ENCODE measurements at regions not wholly inside any gene's neighbourhood (a gene's known extent, or its start where the extent isn't known, plus 50 kb on each side); places are given as distances from the start of the nearest gene placed in this dataset.
A peak's percentile ranks its signal among the peaks of the same experiment; 100 is the strongest.

GRCh38 chr2:118613737-118614136 lies 233.7 kb downstream of the EN1 start:
- ChIA-PET CTCF (interaction anchor here (0.9 to 1.2 kb wide), 2 partner anchors 10 to 242 kb away, joined by 3 to 4 read pairs; no protein-coding TSS in a partner anchor), POLR2A (no interaction called here)
- intact Hi-C loops (cut with micrococcal nuclease; ENCODE audit: unreplicated experiment) = loop anchor here (1.0 to 2.0 kb wide), 2 partner anchors 25 to 136 kb away; no protein-coding TSS in a partner anchor
- Histone ChIP-seq H3K27me3 (replicated peaks; ENCODE audit: control insufficient read depth, insufficient read depth, low read length) (no peaks in the 10 kb centered on the region), H3K4me3 (ENCODE audit: low read depth, low read length) (no peak overlapping the region), H3K4me1 (peaks cover 44% of the 10 kb centered on the region), H3K9me3 (no peaks in the 10 kb centered on the region), H3K36me3 (ENCODE audit: control insufficient read depth, insufficient read depth, low read length) (no peaks in the 10 kb centered on the region)
- Mint-ChIP-seq H3K4me3 (ENCODE audit: unreplicated experiment) (no peak overlapping the region), H3K4me1 (ENCODE audit: low read depth, unreplicated experiment) (peaks cover 30% of the 10 kb centered on the region), H3K27me3 (ENCODE audit: insufficient read depth, unreplicated experiment) (no peaks in the 10 kb centered on the region), H3K27ac (ENCODE audit: unreplicated experiment) (peak overlapping the region; percentile 75), H3K36me3 (ENCODE audit: insufficient read depth, unreplicated experiment) (no peaks in the 10 kb centered on the region), H3K9me3 (ENCODE audit: unreplicated experiment) (no peaks in the 10 kb centered on the region)
- no TSS peak for BruUV-seq (replicated peaks)
- peak; percentile 62 to 67 for DNase-seq
- TF ChIP-seq CTCF (IDR thresholded peaks at IDR 0.05; ENCODE audit: insufficient read depth in 1 of 2, low read depth in 1 of 2, low read length in 1 of 2, severe bottlenecking in 1 of 2, unreplicated experiment in 1 of 2) = no peak

GRCh38 chr2:118611691-118612090 lies 235.8 kb downstream of the EN1 start:
- no peaks in the 10 kb centered on the region for H3K36me3 ChIP-seq (ENCODE audit: control insufficient read depth, insufficient read depth, low read length)
- H3K9me3 ChIP-seq = no peaks in the 10 kb centered on the region
- Mint-ChIP-seq H3K4me1 (ENCODE audit: low read depth, unreplicated experiment) (peaks cover 30% of the 10 kb centered on the region), H3K36me3 (ENCODE audit: insufficient read depth, unreplicated experiment) (no peaks in the 10 kb centered on the region), H3K4me3 (ENCODE audit: unreplicated experiment) (no peak overlapping the region), H3K27me3 (ENCODE audit: insufficient read depth, unreplicated experiment) (no peaks in the 10 kb centered on the region), H3K27ac (ENCODE audit: unreplicated experiment) (no peak overlapping the region), H3K9me3 (ENCODE audit: unreplicated experiment) (no peaks in the 10 kb centered on the region)
- no peak overlapping the region for H3K4me3 ChIP-seq (ENCODE audit: low read depth, low read length)
- intact Hi-C loops (cut with micrococcal nuclease; ENCODE audit: unreplicated experiment) = no loop called here
- no peak for TF ChIP-seq CTCF (IDR thresholded peaks at IDR 0.05; ENCODE audit: insufficient read depth in 1 of 2, low read depth in 1 of 2, low read length in 1 of 2, severe bottlenecking in 1 of 2, unreplicated experiment in 1 of 2)
- CTCF ChIA-PET = no interaction called here
- no TSS peak for BruUV-seq (replicated peaks)
- peaks cover 44% of the 10 kb centered on the region for H3K4me1 ChIP-seq
- POLR2A ChIA-PET = no interaction called here
- no peaks in the 10 kb centered on the region for H3K27me3 ChIP-seq (replicated peaks; ENCODE audit: control insufficient read depth, insufficient read depth, low read length)
- no peak for DNase-seq

GRCh38 chr2:118609138-118609537 lies 238.3 kb downstream of the EN1 start:
- Mint-ChIP-seq H3K27ac (ENCODE audit: unreplicated experiment) (no peak overlapping the region), H3K9me3 (ENCODE audit: unreplicated experiment) (no peaks in the 10 kb centered on the region), H3K36me3 (ENCODE audit: insufficient read depth, unreplicated experiment) (no peaks in the 10 kb centered on the region), H3K4me3 (ENCODE audit: unreplicated experiment) (no peak overlapping the region), H3K27me3 (ENCODE audit: insufficient read depth, unreplicated experiment) (no peaks in the 10 kb centered on the region), H3K4me1 (ENCODE audit: low read depth, unreplicated experiment) (peaks cover 22% of the 10 kb centered on the region)
- no peaks in the 10 kb centered on the region for H3K27me3 ChIP-seq (replicated peaks; ENCODE audit: control insufficient read depth, insufficient read depth, low read length)
- intact Hi-C loops (cut with micrococcal nuclease; ENCODE audit: unreplicated experiment) = no loop called here
- ChIA-PET CTCF (no interaction called here), POLR2A (no interaction called here)
- no peak overlapping the region for H3K4me3 ChIP-seq (ENCODE audit: low read depth, low read length)
- no peak for DNase-seq
- H3K36me3 ChIP-seq (ENCODE audit: control insufficient read depth, insufficient read depth, low read length) = no peaks in the 10 kb centered on the region
- BruUV-seq (replicated peaks) = no TSS peak
- H3K9me3 ChIP-seq = no peaks in the 10 kb centered on the region
- peaks cover 42% of the 10 kb centered on the region for H3K4me1 ChIP-seq
- TF ChIP-seq CTCF (IDR thresholded peaks at IDR 0.05; ENCODE audit: insufficient read depth in 1 of 2, low read depth in 1 of 2, low read length in 1 of 2, severe bottlenecking in 1 of 2, unreplicated experiment in 1 of 2) = no peak

Data from Caco-2 (cell line).